Smooth muscle cell (in vitro differentiated cells): ENCODE measurements at regions not wholly inside any gene's neighbourhood (a gene's known extent, or its start where the extent isn't known, plus 50 kb on each side); places are given as distances from the start of the nearest gene placed in this dataset.

Experiments
- DNase-seq: peaks from one replicate; lab custom pipeline; 2025; ENCODE audit not compliant: unreplicated experiment; lab: John Stamatoyannopoulos, UW
- H2AFZ ChIP-seq: fragments of 200-600 bp; sonication (generic); 2 replicates; pipeline ENCODE4 v1.6.0; 2016; ENCODE audit warnings: antibody characterized with exemption, low read depth, mild to moderate bottlenecking
- H3F3A ChIP-seq: fragments of 200-600 bp; sonication (generic); 2 replicates; pipeline ENCODE4 v1.6.0; 2017; ENCODE audit warnings: antibody characterized with exemption, low read depth
- H3K27ac ChIP-seq: fragments of 200-600 bp; sonication (generic); 2 replicates; pipeline ENCODE4 v1.5.1; 2016; ENCODE audit warnings: low read depth, mild to moderate bottlenecking
- H3K27me3 ChIP-seq: fragments of 200-600 bp; sonication (generic); 2 replicates; pipeline ENCODE4 v1.6.1; 2016; ENCODE audit warnings: low read depth, mild to moderate bottlenecking
- H3K36me3 ChIP-seq: fragments of 200-600 bp; sonication (generic); 2 replicates; pipeline ENCODE4 v1.5.1; 2016; ENCODE audit warnings: low read depth
- H3K4me1 ChIP-seq: fragments of 200-600 bp; sonication (generic); 2 replicates; pipeline ENCODE4 v1.5.1; 2016; ENCODE audit warnings: low read depth
- H3K4me2 ChIP-seq: fragments of 200-600 bp; sonication (generic); 2 replicates; pipeline ENCODE4 v1.6.0; 2016; ENCODE audit warnings: mild to moderate bottlenecking
- H3K4me3 ChIP-seq: fragments of 200-600 bp; sonication (generic); 2 replicates; pipeline ENCODE4 v1.5.1; 2016; ENCODE audit warnings: mild to moderate bottlenecking
- H3K79me2 ChIP-seq: fragments of 200-600 bp; sonication (generic); 2 replicates; pipeline ENCODE4 v1.6.0; 2016; ENCODE audit warnings: low read depth, mild to moderate bottlenecking
- H3K9ac ChIP-seq: fragments of 200-600 bp; sonication (generic); 2 replicates; pipeline ENCODE4 v1.6.0; 2016; ENCODE audit warnings: low read depth
- H3K9me3 ChIP-seq: fragments of 200-600 bp; sonication (generic); replicated peaks from 2 replicates; pipeline ENCODE4 v1.5.1; 2016; ENCODE audit warnings: low read depth
- H4K20me1 ChIP-seq: fragments of 200-600 bp; sonication (generic); 2 replicates; pipeline ENCODE4 v1.6.0; 2016; ENCODE audit warnings: low read depth
- CTCF ChIP-seq: fragments of 200-600 bp; sonication (generic); IDR thresholded peaks from 2 replicates; pipeline ENCODE4 v1.5.1; 2017; ENCODE audit warnings: borderline replicate concordance, mild to moderate bottlenecking, antibody characterized with exemption; ENCODE audit not compliant: insufficient read depth, poor library complexity, severe bottlenecking
- WGBS: methylation state at CpG from one replicate; pipeline ENCODE4 v1.1.7; 2016; ENCODE audit warnings: low lambda C conversion rate; 5-methylcytosine and 5-hydroxymethylcytosine counted together

GRCh38 chr3:152978152-152978551 is 143.2 kb downstream of the P2RY1 start:
- Histone ChIP-seq H3K4me1 (no peaks in the 10 kb centered on the region), H3K27me3 (no peaks in the 10 kb centered on the region), H3K9me3 (no peaks in the 10 kb centered on the region), H4K20me1 (no peaks in the 10 kb centered on the region), H3K4me2 (no peak overlapping the region), H2AFZ (no peak overlapping the region), H3K27ac (no peak overlapping the region), H3K4me3 (no peak overlapping the region), H3K36me3 (no peaks in the 10 kb centered on the region), H3K79me2 (no peaks in the 10 kb centered on the region), H3K9ac (no peak overlapping the region), H3F3A (no peaks in the 10 kb centered on the region)
- DNase-seq = no peak
- WGBS = 80% methylated on average over 1 of the region's 1 CpG
- peak; percentile 4 for TF ChIP-seq CTCF

GRCh38 chr3:152997526-152997925 is 162.6 kb downstream of the P2RY1 start:
- TF ChIP-seq CTCF = no peak
- WGBS = 97% methylated on average over 2 of the region's 2 CpGs
- no peak overlapping the region for H3K9ac ChIP-seq
- H3K27me3 ChIP-seq = no peaks in the 10 kb centered on the region
- H3K4me3 ChIP-seq = no peak overlapping the region
- no peaks in the 10 kb centered on the region for H3K9me3 ChIP-seq
- H4K20me1 ChIP-seq = no peaks in the 10 kb centered on the region
- no peaks in the 10 kb centered on the region for H3K79me2 ChIP-seq
- H3K4me1 ChIP-seq = no peaks in the 10 kb centered on the region
- H3K36me3 ChIP-seq = no peaks in the 10 kb centered on the region
- H3K4me2 ChIP-seq = no peak overlapping the region
- H2AFZ ChIP-seq = no peak overlapping the region
- no peak overlapping the region for H3K27ac ChIP-seq
- no peak for DNase-seq
- H3F3A ChIP-seq = no peaks in the 10 kb centered on the region

GRCh38 chr3:152998591-152998990 is 163.4 kb upstream of the RAP2B start:
- H3K27ac ChIP-seq = no peak overlapping the region
- no peak overlapping the region for H3K4me2 ChIP-seq
- H3K4me3 ChIP-seq = no peak overlapping the region
- H3K79me2 ChIP-seq = no peaks in the 10 kb centered on the region
- no peaks in the 10 kb centered on the region for H4K20me1 ChIP-seq
- H3K27me3 ChIP-seq = no peaks in the 10 kb centered on the region
- no peak overlapping the region for H3K9ac ChIP-seq
- WGBS = 85% methylated on average over 4 of the region's 4 CpGs
- DNase-seq = no peak
- TF ChIP-seq CTCF = no peak
- no peaks in the 10 kb centered on the region for H3K36me3 ChIP-seq
- no peak overlapping the region for H2AFZ ChIP-seq
- H3K4me1 ChIP-seq = no peaks in the 10 kb centered on the region
- H3K9me3 ChIP-seq = no peaks in the 10 kb centered on the region
- no peaks in the 10 kb centered on the region for H3F3A ChIP-seq

- no peak for TF ChIP-seq CTCF
- no peaks in the 10 kb centered on the region for H4K20me1 ChIP-seq
- H3K4me2 ChIP-seq = no peak overlapping the region
- DNase-seq = no peak
- WGBS = 80% methylated on average over 2 of the region's 2 CpGs
- H2AFZ ChIP-seq = no peak overlapping the region
- no peaks in the 10 kb centered on the region for H3K9me3 ChIP-seq
- H3K9ac ChIP-seq = no peak overlapping the region
- no peaks in the 10 kb centered on the region for H3F3A ChIP-seq
- no peaks in the 10 kb centered on the region for H3K79me2 ChIP-seq
- H3K27ac ChIP-seq = no peak overlapping the region
- no peaks in the 10 kb centered on the region for H3K36me3 ChIP-seq
- no peaks in the 10 kb centered on the region for H3K27me3 ChIP-seq
- H3K4me3 ChIP-seq = no peak overlapping the region
- H3K4me1 ChIP-seq = no peaks in the 10 kb centered on the region
These were observed 161.7 kb upstream of the RAP2B start for GRCh38 chr3:153000325-153000724.
